GM12878 (cell line): ENCODE measurements at regions not wholly inside any gene's neighbourhood (a gene's known extent, or its start where the extent isn't known, plus 50 kb on each side); places are given as distances from the start of the nearest gene placed in this dataset.

ENCODE experiments used
- CREM ChIP-seq: IDR thresholded peaks from 2 replicates; pipeline ENCODE4 v1.6.1; 2014; ENCODE audit warnings: antibody characterized with exemption, low read depth
- CTCF ChIP-seq, 3 experiments: IDR thresholded peaks in 2 of 3; conservative IDR thresholded peaks in 1 of 3; 2 replicates each; pipeline ENCODE4 v1.5.1; 2011; ENCODE audit warnings: low read depth in 3 of 3, low read length in 3 of 3, mild to moderate bottlenecking in 3 of 3, control low read depth in 2 of 3, moderate library complexity in 2 of 3, inconsistent platforms in 1 of 3, mixed read lengths in 1 of 3; ENCODE audit not compliant: control insufficient read depth in 2 of 3, insufficient read depth in 1 of 3; ENCODE audit errors: extremely low read depth in 1 of 3
- EZH2 ChIP-seq: IDR thresholded peaks from 2 replicates; pipeline ENCODE4 v1.6.1; 2012; ENCODE audit warnings: low read depth, mild to moderate bottlenecking, control low read depth, inconsistent platforms, low read length, borderline replicate concordance; ENCODE audit not compliant: control insufficient read depth
- HDAC2 ChIP-seq: fragments of 200-600 bp; sonication (generic); IDR thresholded peaks from 2 replicates; pipeline ENCODE4 v1.6.1; 2017
- POLR2AphosphoS2 ChIP-seq: IDR thresholded peaks from 2 replicates; pipeline ENCODE4 v1.6.1; 2011; ENCODE audit warnings: low read depth, mild to moderate bottlenecking, low read length, improper control_type of control experiment, moderate library complexity

GRCh38 chr16:35750701-35751104 is 2291.3 kb downstream of the TP53TG3F start:
- no peak for TF ChIP-seq HDAC2
- no peak for TF ChIP-seq EZH2
- TF ChIP-seq CTCF (IDR thresholded peaks at IDR 0.05 in 2 of 3, conservative IDR thresholded peaks at IDR 0.05 in 1 of 3; ENCODE audit: control insufficient read depth in 2 of 3, extremely low read depth in 1 of 3, insufficient read depth in 1 of 3, low read depth in 3 of 3, low read length in 3 of 3) = no peak
- no peak for TF ChIP-seq CREM
- no peak for TF ChIP-seq POLR2AphosphoS2
